Lung (tissue), 11 donors: ENCODE measurements at regions not wholly inside any gene's neighbourhood (a gene's known extent, or its start where the extent isn't known, plus 50 kb on each side); places are given as distances from the start of the nearest gene placed in this dataset.
"Not testable (repeated sequence)": the region's sequence is repeated elsewhere in the genome, so short reads cannot be mapped to it uniquely, and the experiment has no call there.

Experiments used
- ATAC-seq: fragments of 200-7000 bp; cut with Tn5 transposase; one replicate; pipeline ENCODE4 v1.9.1; 2020; ENCODE audit warnings: moderate number of reproducible peaks; ENCODE audit not compliant: insufficient read depth, low FRiP score
- DNase-seq, 3 donors: peaks; one replicate each; pipeline ENCODE4 v3.0.0-alpha.2; 2013 to 2017
- H3K27ac ChIP-seq, 2 donors: one replicate each; pipeline ENCODE4 v1.5.1; 2013; ENCODE audit warnings: mild to moderate bottlenecking in 2 of 2, moderate library complexity in 2 of 2, control low read depth in 1 of 2, inconsistent platforms in 1 of 2, low read depth in 1 of 2, low read length in 1 of 2
- H3K27me3 ChIP-seq, 3 donors: one replicate each; pipeline ENCODE4 v1.5.1; 2013; ENCODE audit warnings: low read length in 2 of 3; ENCODE audit not compliant: control insufficient read depth in 3 of 3, insufficient read depth in 3 of 3
- H3K36me3 ChIP-seq, 4 donors: one replicate each; pipeline ENCODE4 v1.5.1; 2013; ENCODE audit warnings: low read length in 4 of 4, mild to moderate bottlenecking in 1 of 4, moderate library complexity in 1 of 4; ENCODE audit not compliant: control insufficient read depth in 4 of 4, insufficient read depth in 4 of 4
- H3K4me1 ChIP-seq, 5 donors: one replicate each; pipeline ENCODE4 v1.5.1; 2013; ENCODE audit warnings: low read length in 5 of 5, mild to moderate bottlenecking in 2 of 5, moderate library complexity in 1 of 5; ENCODE audit not compliant: control insufficient read depth in 5 of 5, insufficient read depth in 5 of 5
- H3K4me3 ChIP-seq: one replicate; pipeline ENCODE4 v1.5.1; 2013; ENCODE audit warnings: mild to moderate bottlenecking, control low read depth, moderate library complexity
- H3K9ac ChIP-seq, 2 donors: one replicate each; pipeline ENCODE4 v1.5.1; 2013; ENCODE audit warnings: low read length in 2 of 2, control low read depth in 1 of 2; ENCODE audit not compliant: insufficient read depth in 1 of 2
- H3K9me3 ChIP-seq, 4 donors: one replicate each; pipeline ENCODE4 v1.5.1; 2013; ENCODE audit warnings: low read length in 3 of 4, mild to moderate bottlenecking in 1 of 4, moderate library complexity in 1 of 4; ENCODE audit not compliant: control insufficient read depth in 4 of 4, insufficient read depth in 3 of 4
- WGBS, 2 donors: extraction: QIAGEN DNeasy Blood & Tissue Kit; methylation state at CpG; one replicate each; pipeline ENCODE4 v1.1.7; 2013; 5-methylcytosine and 5-hydroxymethylcytosine counted together
- TF ChIP-seq, protein P1 (sequence below): IDR thresholded peaks from 2 replicates; pipeline ENCODE4 v1.5.1; 2012; ENCODE audit warnings: mild to moderate bottlenecking; ENCODE audit errors: control extremely low read depth, extremely low read depth
- donor health status: control.
- donor health status: control.
- donor health status: Bipolar disorder and iron deficiency.
- donor health status: healthy.
- donor health status: DM: yes; HTN: yes; CAD: no.

DNA sequence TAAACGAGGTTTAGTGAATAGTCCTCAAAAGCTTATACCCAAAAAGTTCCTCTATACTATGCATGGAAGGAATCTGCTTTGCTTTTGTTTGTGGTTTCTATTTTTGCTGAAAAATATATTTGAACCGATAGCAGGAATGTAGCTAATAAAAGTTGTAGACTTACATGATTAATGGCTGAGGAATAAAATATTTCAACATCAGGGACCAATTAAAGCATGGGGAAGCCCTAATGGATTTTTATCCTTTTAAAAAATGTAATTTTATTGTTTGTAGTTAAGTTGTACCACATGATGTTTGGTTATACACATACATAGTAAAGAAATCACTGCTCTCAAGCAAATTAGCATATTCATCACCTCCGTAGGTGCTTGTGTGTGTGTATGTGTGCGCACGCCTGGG lies 295.3 kb upstream of the CNTN5 start:
- no peak overlapping the region for H3K27ac ChIP-seq
- 82 to 87% methylated on average over 5 of the region's 5 CpGs for WGBS, 2 donors
- DNase-seq, result no peak
- no peak overlapping the region for H3K4me3 ChIP-seq
- H3K9me3 ChIP-seq, result no peaks in the 10 kb centered on the region
- H3K36me3 ChIP-seq, result no peaks in the 10 kb centered on the region
- H3K9ac ChIP-seq, result no peak overlapping the region
- TF ChIP-seq, protein P1, sequence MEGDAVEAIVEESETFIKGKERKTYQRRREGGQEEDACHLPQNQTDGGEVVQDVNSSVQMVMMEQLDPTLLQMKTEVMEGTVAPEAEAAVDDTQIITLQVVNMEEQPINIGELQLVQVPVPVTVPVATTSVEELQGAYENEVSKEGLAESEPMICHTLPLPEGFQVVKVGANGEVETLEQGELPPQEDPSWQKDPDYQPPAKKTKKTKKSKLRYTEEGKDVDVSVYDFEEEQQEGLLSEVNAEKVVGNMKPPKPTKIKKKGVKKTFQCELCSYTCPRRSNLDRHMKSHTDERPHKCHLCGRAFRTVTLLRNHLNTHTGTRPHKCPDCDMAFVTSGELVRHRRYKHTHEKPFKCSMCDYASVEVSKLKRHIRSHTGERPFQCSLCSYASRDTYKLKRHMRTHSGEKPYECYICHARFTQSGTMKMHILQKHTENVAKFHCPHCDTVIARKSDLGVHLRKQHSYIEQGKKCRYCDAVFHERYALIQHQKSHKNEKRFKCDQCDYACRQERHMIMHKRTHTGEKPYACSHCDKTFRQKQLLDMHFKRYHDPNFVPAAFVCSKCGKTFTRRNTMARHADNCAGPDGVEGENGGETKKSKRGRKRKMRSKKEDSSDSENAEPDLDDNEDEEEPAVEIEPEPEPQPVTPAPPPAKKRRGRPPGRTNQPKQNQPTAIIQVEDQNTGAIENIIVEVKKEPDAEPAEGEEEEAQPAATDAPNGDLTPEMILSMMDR, result no peak
- H3K27me3 ChIP-seq, result no peaks in the 10 kb centered on the region
- H3K4me1 ChIP-seq, result no peaks in the 10 kb centered on the region
- no peak for ATAC-seq

DNA sequence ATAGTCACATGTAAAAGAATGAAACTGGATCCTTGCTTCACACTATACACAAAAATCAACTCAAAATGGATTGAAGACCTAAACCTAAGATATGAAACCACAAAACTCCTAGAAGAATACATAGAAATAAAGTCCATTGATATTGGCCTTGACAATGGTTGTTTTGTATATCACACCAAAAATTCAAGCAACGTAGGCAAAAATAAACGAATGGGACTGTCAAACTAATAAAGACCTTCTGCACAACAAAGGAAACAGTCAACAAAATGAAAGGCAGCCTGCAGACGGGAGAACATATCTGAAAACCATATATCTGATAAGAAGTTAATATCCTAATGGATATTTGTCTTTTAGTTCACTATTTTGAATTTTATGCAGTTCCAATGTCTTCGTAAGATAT lies 292.3 kb upstream of the CNTN5 start:
- H3K4me3 ChIP-seq, result no peak overlapping the region
- no peak overlapping the region for H3K27ac ChIP-seq
- H3K27me3 ChIP-seq, result no peaks in the 10 kb centered on the region
- 81 to 88% methylated on average over 4 of the region's 4 CpGs for WGBS, 2 donors
- DNase-seq (no peak), ATAC-seq (no peak)
- TF ChIP-seq, protein P1, result no peak
- no peaks in the 10 kb centered on the region for H3K9me3 ChIP-seq
- H3K36me3 ChIP-seq, result no peaks in the 10 kb centered on the region
- H3K4me1 ChIP-seq, result no peaks in the 10 kb centered on the region
- no peak overlapping the region for H3K9ac ChIP-seq

DNA sequence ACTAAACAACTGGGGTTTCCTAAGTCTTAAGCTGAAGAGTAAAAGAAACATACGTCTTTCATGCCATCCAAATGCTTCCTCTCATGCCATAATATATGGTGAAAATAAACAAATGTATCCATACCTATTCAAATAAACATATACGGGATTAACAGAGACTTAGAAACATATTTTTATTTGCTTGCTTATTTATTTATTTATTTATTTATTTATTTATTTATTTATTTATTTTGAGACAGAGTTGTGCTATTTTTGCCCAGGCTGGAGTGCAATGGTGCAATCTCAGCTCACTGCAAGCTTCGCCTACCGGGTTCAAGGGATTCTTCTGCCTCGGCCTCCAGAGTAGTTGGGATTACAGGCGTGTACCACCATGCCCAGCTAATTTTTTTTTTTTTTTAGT lies 291.6 kb upstream of the CNTN5 start:
- Histone ChIP-seq H3K36me3 (no peaks in the 10 kb centered on the region), H3K4me3 (no peak overlapping the region), H3K27me3 (no peaks in the 10 kb centered on the region), H3K9me3 (no peaks in the 10 kb centered on the region), H3K4me1 (no peaks in the 10 kb centered on the region), H3K9ac (no peak overlapping the region), H3K27ac (no peak overlapping the region)
- no peak for DNase-seq
- ATAC-seq, result no peak
- TF ChIP-seq, protein P1, result no peak
- WGBS, 2 donors, result 92% methylated on average over 6 of the region's 6 CpGs

DNA sequence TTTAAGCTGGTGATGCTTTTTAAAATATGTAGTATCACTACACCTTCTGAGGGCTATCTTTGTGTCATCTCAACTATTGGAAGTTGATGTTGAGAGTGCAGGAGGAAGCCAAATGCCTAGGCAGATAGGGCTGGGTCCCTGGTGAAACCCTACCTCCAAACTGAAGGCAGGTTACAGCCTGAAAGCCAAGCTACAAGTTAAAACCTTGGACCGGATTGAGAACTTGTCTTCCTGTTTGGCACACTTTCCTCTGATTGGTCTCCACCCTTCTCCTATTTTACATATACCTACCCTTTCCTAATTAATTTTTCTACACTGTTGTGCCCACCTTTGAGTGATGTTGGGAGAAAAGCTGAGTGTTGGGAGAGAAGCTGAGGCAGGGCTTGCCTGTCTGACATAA lies 287.8 kb upstream of the CNTN5 start:
- DNase-seq, result no peak
- no peak overlapping the region for H3K4me3 ChIP-seq
- no peaks in the 10 kb centered on the region for H3K4me1 ChIP-seq
- no peaks in the 10 kb centered on the region for H3K27me3 ChIP-seq
- H3K27ac ChIP-seq, result no peak overlapping the region
- no peak overlapping the region for H3K9ac ChIP-seq
- TF ChIP-seq, protein P1, result no peak
- ATAC-seq, result no peak
- H3K36me3 ChIP-seq, result no peaks in the 10 kb centered on the region
- no peaks in the 10 kb centered on the region for H3K9me3 ChIP-seq
- 80 to 88% methylated on average over 1 of the region's 1 CpG for WGBS, 2 donors

DNA sequence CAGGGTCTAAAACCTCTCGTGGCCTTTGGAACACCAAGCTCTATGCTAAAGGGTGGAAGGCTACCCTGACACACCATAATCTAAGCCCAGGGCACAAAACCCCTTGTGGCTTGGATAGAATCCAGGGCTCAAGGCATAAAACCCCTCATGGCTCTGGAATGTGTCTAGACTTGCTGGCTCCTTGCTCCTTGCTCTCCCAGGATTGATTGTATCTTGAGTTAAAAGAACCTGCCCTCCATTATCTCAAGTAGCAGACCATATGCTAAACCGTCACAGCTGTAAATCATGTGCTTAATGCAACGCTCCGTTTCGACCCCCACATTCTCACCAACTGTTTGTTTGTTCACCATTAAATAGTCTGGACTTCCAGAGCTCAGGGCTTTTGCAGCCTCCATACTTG lies 287.4 kb upstream of the CNTN5 start:
- not testable (repeated sequence) for H3K9ac ChIP-seq, H3K4me3 ChIP-seq, H3K27me3 ChIP-seq, H3K27ac ChIP-seq, DNase-seq, H3K36me3 ChIP-seq, H3K4me1 ChIP-seq, ATAC-seq, H3K9me3 ChIP-seq
- 50 to 81% methylated on average over 5 of the region's 5 CpGs for WGBS, 2 donors
